CD14-positive monocyte (primary cell): ENCODE measurements at regions not wholly inside any gene's neighbourhood (a gene's known extent, or its start where the extent isn't known, plus 50 kb on each side); places are given as distances from the start of the nearest gene placed in this dataset.

Experiments
- DNase-seq, 3 donors: peaks; one replicate each; pipeline ENCODE4 v3.0.0-alpha.2; 2011 to 2022
- H2AFZ ChIP-seq: 2 replicates; pipeline ENCODE4 v1.6.0; 2012; ENCODE audit warnings: mild to moderate bottlenecking, low read depth, low read length, inconsistent platforms; ENCODE audit not compliant: insufficient read depth, poor library complexity, severe bottlenecking
- H3K27ac ChIP-seq, 2 donors: 1 replicate in 1 of 2; 2 replicates in 1 of 2; pipeline ENCODE4 v1.5.1; 2012 to 2013; ENCODE audit warnings: low read length in 2 of 2, control low read depth in 1 of 2, inconsistent platforms in 1 of 2, low read depth in 1 of 2, mild to moderate bottlenecking in 1 of 2
- H3K27me3 ChIP-seq, 2 donors: one replicate each; pipeline versions ENCODE4 v1.6.0 to v1.6.1; 2011 to 2013; ENCODE audit warnings: low read length in 2 of 2; ENCODE audit not compliant: control insufficient read depth in 2 of 2, insufficient read depth in 2 of 2
- H3K36me3 ChIP-seq, 2 donors: replicated peaks in 1 of 2; 1 replicate in 1 of 2; 2 replicates in 1 of 2; pipeline versions ENCODE4 v1.5.1 to v1.6.1; 2012 to 2013; ENCODE audit warnings: low read length in 2 of 2, control low read depth in 1 of 2, inconsistent platforms in 1 of 2, mild to moderate bottlenecking in 1 of 2; ENCODE audit not compliant: insufficient read depth in 2 of 2, control insufficient read depth in 1 of 2
- H3K4me1 ChIP-seq, 2 donors: 1 replicate in 1 of 2; 2 replicates in 1 of 2; pipeline versions ENCODE4 v1.5.1 to v1.6.1; 2012 to 2013; ENCODE audit warnings: low read length in 2 of 2, control low read depth in 1 of 2, inconsistent platforms in 1 of 2, mild to moderate bottlenecking in 1 of 2, moderate library complexity in 1 of 2; ENCODE audit not compliant: insufficient read depth in 2 of 2, control insufficient read depth in 1 of 2
- H3K4me2 ChIP-seq: replicated peaks from 2 replicates; pipeline ENCODE3; 2012; ENCODE audit warnings: low read length, moderate library complexity, mild to moderate bottlenecking; ENCODE audit not compliant: poor library complexity, severe bottlenecking; ENCODE audit errors: extremely low read depth
- H3K4me3 ChIP-seq, 3 experiments: fragments of 200-600 bp in 1 of 3; sonication (generic) in 1 of 3; replicated peaks in 1 of 3; 1 replicate in 2 of 3; 2 replicates in 1 of 3; pipeline ENCODE4 v1.5.1; 2011 to 2013; ENCODE audit warnings: low read length in 3 of 3, mild to moderate bottlenecking in 3 of 3, control low read depth in 2 of 3, low read depth in 2 of 3, inconsistent platforms in 1 of 3, moderate library complexity in 1 of 3
- H3K79me2 ChIP-seq: 2 replicates; pipeline ENCODE4 v1.6.0; 2012; ENCODE audit warnings: mild to moderate bottlenecking, control low read depth, inconsistent platforms, low read length, moderate library complexity; ENCODE audit not compliant: insufficient read depth
- H3K9ac ChIP-seq: 2 replicates; pipeline ENCODE4 v1.6.0; 2017; ENCODE audit warnings: low read length, mild to moderate bottlenecking; ENCODE audit not compliant: insufficient read depth, poor library complexity, severe bottlenecking
- H3K9me3 ChIP-seq, 2 donors: replicated peaks in 1 of 2; 1 replicate in 1 of 2; 2 replicates in 1 of 2; pipeline versions ENCODE4 v1.5.1 to v1.6.1; 2012 to 2013; ENCODE audit warnings: low read length in 2 of 2, control low read depth in 1 of 2; ENCODE audit not compliant: control insufficient read depth in 1 of 2, insufficient read depth in 1 of 2
- H4K20me1 ChIP-seq: 2 replicates; pipeline ENCODE4 v1.6.0; 2012; ENCODE audit warnings: mild to moderate bottlenecking, low read length, control low read depth, moderate library complexity; ENCODE audit not compliant: insufficient read depth
- H3K27ac Mint-ChIP-seq, 7 donors: one replicate each; pipeline ENCODE4 v1.8.0; 2020; ENCODE audit warnings: mild to moderate bottlenecking in 7 of 7, mixed read lengths in 7 of 7, moderate library complexity in 6 of 7, inconsistent platforms in 2 of 7
- H3K27me3 Mint-ChIP-seq, 3 donors: one replicate each; pipeline ENCODE4 v1.8.0; 2021 to 2022; ENCODE audit warnings: low read depth in 3 of 3, mild to moderate bottlenecking in 3 of 3, mixed read lengths in 3 of 3, moderate library complexity in 3 of 3, inconsistent platforms in 1 of 3
- H3K36me3 Mint-ChIP-seq, 2 donors: one replicate each; pipeline ENCODE4 v1.8.0; 2020; ENCODE audit warnings: mixed read lengths in 2 of 2, inconsistent platforms in 1 of 2, mild to moderate bottlenecking in 1 of 2
- H3K4me1 Mint-ChIP-seq: one replicate; pipeline ENCODE4 v1.8.0; 2020; ENCODE audit warnings: mild to moderate bottlenecking, mixed read lengths
- H3K4me3 Mint-ChIP-seq, 2 donors: one replicate each; pipeline ENCODE4 v1.8.0; 2020; ENCODE audit warnings: mild to moderate bottlenecking in 2 of 2, mixed read lengths in 2 of 2, moderate library complexity in 1 of 2
- H3K9me3 Mint-ChIP-seq, 7 donors: one replicate each; pipeline ENCODE4 v1.8.0; 2020 to 2022; ENCODE audit warnings: mixed read lengths in 7 of 7, mild to moderate bottlenecking in 6 of 7, moderate library complexity in 6 of 7, inconsistent platforms in 2 of 7
- CTCF ChIP-seq: fragments of 200-600 bp; IDR thresholded peaks from one replicate; pipeline ENCODE4 v1.8.0; 2022; ENCODE audit warnings: antibody characterized with exemption, mild to moderate bottlenecking
- WGBS: methylation state at CpG from one replicate; pipeline ENCODE4 v1.1.5; 2013; ENCODE audit warnings: missing lambda C conversion rate; ENCODE audit not compliant: insufficient coverage; 5-methylcytosine and 5-hydroxymethylcytosine counted together
- intact Hi-C, 2 donors: fragments of 100-400 bp; cut with micrococcal nuclease; formaldehyde crosslinking; loops; one replicate each; pipeline versions ENCODE4 v1.15.0 to v1.15.1; 2023

GRCh38 chr11:29564486-29564885, 452.3 kb downstream of the KCNA4 start:
- Histone ChIP-seq H3K4me1 (no peaks in the 10 kb centered on the region), H3K9me3 (no peaks in the 10 kb centered on the region), H3K79me2 (no peaks in the 10 kb centered on the region), H4K20me1 (no peaks in the 10 kb centered on the region), H3K4me2 (no peak overlapping the region), H3K27me3 (no peaks in the 10 kb centered on the region), H3K36me3 (no peaks in the 10 kb centered on the region), H3K4me3 (no peak overlapping the region), H3K27ac (no peak overlapping the region), H2AFZ (no peak overlapping the region), H3K9ac (no peak overlapping the region)
- H3K27me3 Mint-ChIP-seq: peaks cover 0 to 1% (median 0%) of the 10 kb centered on the region in 3 donors
- no peaks in the 10 kb centered on the region for H3K4me1 Mint-ChIP-seq
- no peak for DNase-seq
- H3K4me3 Mint-ChIP-seq: no peak overlapping the region
- no peak overlapping the region for H3K27ac Mint-ChIP-seq
- no peaks in the 10 kb centered on the region for H3K36me3 Mint-ChIP-seq
- no peak for TF ChIP-seq CTCF
- intact Hi-C loops: no loop called here
- H3K9me3 Mint-ChIP-seq: peaks cover 0 to 4% (median 0%) of the 10 kb centered on the region in 7 donors

GRCh38 chr11:29562183-29562582, 454.6 kb downstream of the KCNA4 start:
- Mint-ChIP-seq H3K27ac (no peak overlapping the region), H3K36me3 (no peaks in the 10 kb centered on the region), H3K4me1 (no peaks in the 10 kb centered on the region), H3K4me3 (no peak overlapping the region), H3K9me3 (peaks cover 0 to 4% (median 0%) of the 10 kb centered on the region in 7 donors), H3K27me3 (peaks cover 0 to 1% (median 0%) of the 10 kb centered on the region in 3 donors)
- intact Hi-C loops: no loop called here
- Histone ChIP-seq H2AFZ (no peak overlapping the region), H3K79me2 (no peaks in the 10 kb centered on the region), H3K4me2 (no peak overlapping the region), H3K9me3 (no peaks in the 10 kb centered on the region), H4K20me1 (no peaks in the 10 kb centered on the region), H3K27ac (no peak overlapping the region), H3K4me1 (no peaks in the 10 kb centered on the region), H3K4me3 (no peak overlapping the region), H3K36me3 (no peaks in the 10 kb centered on the region), H3K9ac (no peak overlapping the region), H3K27me3 (no peaks in the 10 kb centered on the region)
- no peak for DNase-seq
- WGBS: 91% methylated on average over 1 of the region's 3 CpGs
- no peak for TF ChIP-seq CTCF
